K562 (cell line): ENCODE measurements at regions not wholly inside any gene's neighbourhood (a gene's known extent, or its start where the extent isn't known, plus 50 kb on each side); places are given as distances from the start of the nearest gene placed in this dataset.

ENCODE experiments used
- ATAC-seq: fragments of 200-7000 bp; cut with Tn5 transposase; 3 replicates; pipeline ENCODE4 v1.9.1; 2020; ENCODE audit warnings: moderate library complexity
- BruUV-seq: library from RNA; stranded (reverse); fragments of 400-500 nt; replicated peaks from 2 replicates; lab custom pipeline; 2021; lab: Mats Ljungman, UMichigan
- CTCF ChIA-PET: fragments of 300-600 bp; formaldehyde crosslinking; extraction: SDS; loops from one replicate; lab custom pipeline; 2021; ENCODE audit warnings: low intra/inter-chr PET ratio; lab: Yijun Ruan, JAX
- POLR2A ChIA-PET: fragments of 300-600, 350-650 bp; sonication (Branson Sonifier 250); formaldehyde crosslinking; extraction: SDS; loops from one replicate; lab custom pipeline; 2021; ENCODE audit warnings: antibody characterized with exemption, inconsistent platforms; lab: Yijun Ruan, JAX
- DNase-seq, 4 experiments: peaks; one replicate each; pipeline versions ENCODE4 v3.0.0 to v3.0.0-alpha.2; 2011 to 2018; ENCODE audit warnings: low spot score in 3 of 4, mixed read lengths in 3 of 4; ENCODE audit errors: extremely low read depth in 1 of 4
- FAIRE-seq: peaks from 2 replicates; lab custom pipeline; 2011; peaks lifted over from hg19 to GRCh38; lab: Jason Lieb, UNC
- H2AFZ ChIP-seq: 2 replicates; pipeline ENCODE4 v1.6.0; 2011; ENCODE audit warnings: low read depth, low read length, control low read depth, inconsistent platforms
- H3K27ac ChIP-seq: fragments of 200-600 bp; 3 replicates; pipeline ENCODE4 v1.8.0; 2011; ENCODE audit warnings: low read depth, mild to moderate bottlenecking, control low read depth, inconsistent platforms, low read length, moderate library complexity, mixed read lengths; ENCODE audit errors: extremely low read depth
- H3K27me3 ChIP-seq, 2 experiments: fragments of 300-600 bp in 1 of 2; 2 replicates in 1 of 2; 3 replicates in 1 of 2; pipeline versions ENCODE4 v1.6.0 to v1.8.0; 2011; ENCODE audit warnings: inconsistent platforms in 2 of 2, low read length in 2 of 2, mild to moderate bottlenecking in 1 of 2, mixed read lengths in 1 of 2, moderate library complexity in 1 of 2; ENCODE audit not compliant: control insufficient read depth in 2 of 2, insufficient read depth in 2 of 2
- H3K36me3 ChIP-seq: fragments of 300-600 bp; 3 replicates; pipeline ENCODE4 v1.8.0; 2011; ENCODE audit warnings: mild to moderate bottlenecking, low read length, inconsistent platforms; ENCODE audit not compliant: control insufficient read depth, insufficient read depth
- H3K4me1 ChIP-seq, 2 experiments: fragments of 200-600 bp in 1 of 2; replicated peaks in 1 of 2; 2 replicates in 1 of 2; 3 replicates in 1 of 2; pipeline versions ENCODE4 v1.5.1 to v1.8.0; 2011; ENCODE audit warnings: inconsistent platforms in 2 of 2, low read length in 2 of 2, mild to moderate bottlenecking in 1 of 2, mixed read lengths in 1 of 2, moderate library complexity in 1 of 2; ENCODE audit not compliant: control insufficient read depth in 2 of 2, insufficient read depth in 2 of 2
- H3K4me2 ChIP-seq: 2 replicates; pipeline ENCODE4 v1.6.1; 2011; ENCODE audit warnings: low read length, control low read depth, inconsistent platforms, mixed read lengths; ENCODE audit not compliant: insufficient read depth
- H3K4me3 ChIP-seq: fragments of 200-600 bp; sonication (generic), shearing (Covaris generic); 2 replicates; pipeline ENCODE4 v1.5.1; 2016; ENCODE audit warnings: control low read depth, inconsistent platforms
- H3K79me2 ChIP-seq: fragments of 200-600 bp; 3 replicates; pipeline ENCODE4 v1.8.0; 2011; ENCODE audit warnings: low read length, inconsistent platforms; ENCODE audit not compliant: control insufficient read depth, insufficient read depth
- H3K9ac ChIP-seq, 2 experiments: 2 replicates each; pipeline versions ENCODE4 v1.6.0 to v1.6.1; 2011; ENCODE audit warnings: low read depth in 2 of 2, low read length in 2 of 2, control low read depth in 1 of 2, inconsistent platforms in 1 of 2, mild to moderate bottlenecking in 1 of 2, mixed read lengths in 1 of 2; ENCODE audit not compliant: insufficient read depth in 1 of 2
- H3K9me1 ChIP-seq: one replicate; pipeline ENCODE4 v1.6.0; 2011; ENCODE audit warnings: inconsistent platforms, mild to moderate bottlenecking, low read length, moderate library complexity; ENCODE audit not compliant: control insufficient read depth, insufficient read depth
- H3K9me3 ChIP-seq: replicated peaks from 2 replicates; pipeline ENCODE4 v1.5.1; 2011; ENCODE audit warnings: low read depth, low read length, inconsistent platforms; ENCODE audit not compliant: control insufficient read depth, insufficient read depth
- H4K20me1 ChIP-seq: replicated peaks from 2 replicates; pipeline ENCODE4 v1.6.1; 2011; ENCODE audit warnings: low read length, inconsistent platforms, mixed read lengths; ENCODE audit not compliant: control insufficient read depth, insufficient read depth
- BRCA1 ChIP-seq, 2 experiments: fragments of 450-650 bp in 1 of 2; sonication (generic) in 1 of 2; formaldehyde crosslinking in 1 of 2; IDR thresholded peaks; 2 replicates each; pipeline versions ENCODE4 v1.5.0 to v1.6.1; 2017 to 2020; ENCODE audit warnings: mild to moderate bottlenecking in 1 of 2, missing genetic modification reagents in 1 of 2
- CBX1 ChIP-seq: sonication (generic); IDR thresholded peaks from 2 replicates; pipeline ENCODE4 v1.6.1; 2016; ENCODE audit warnings: antibody characterized with exemption, low read depth, mild to moderate bottlenecking
- COPS2 ChIP-seq: fragments of 450-650 bp; conservative IDR thresholded peaks from 2 replicates; pipeline ENCODE4 v1.6.1; 2016; ENCODE audit warnings: mild to moderate bottlenecking, moderate library complexity
- HNRNPUL1 ChIP-seq: fragments of 200-400 bp; formaldehyde crosslinking; IDR thresholded peaks from 2 replicates; pipeline ENCODE4 v1.6.1; 2017; ENCODE audit warnings: low read length
- KDM1A ChIP-seq, 2 experiments: fragments of 450-650 bp; IDR thresholded peaks; 2 replicates each; pipeline ENCODE4 v1.6.1; 2016; ENCODE audit warnings: mild to moderate bottlenecking in 2 of 2
- KDM4B ChIP-seq, 2 experiments: fragments of 450-650 bp in 1 of 2; sonication (generic) in 1 of 2; IDR thresholded peaks; 2 replicates each; pipeline ENCODE4 v1.6.1; 2016 to 2017; ENCODE audit warnings: borderline replicate concordance in 2 of 2, antibody characterized with exemption in 1 of 2, low read depth in 1 of 2, mild to moderate bottlenecking in 1 of 2
- MED1 ChIP-seq: sonication (generic); formaldehyde crosslinking; IDR thresholded peaks from 2 replicates; pipeline ENCODE4 v1.8.1; 2023; ENCODE audit warnings: missing genetic modification reagents, borderline replicate concordance
- SMARCB1 ChIP-seq: IDR thresholded peaks from 2 replicates; pipeline ENCODE4 v1.6.1; 2011; ENCODE audit warnings: improper control_type of control experiment, low read depth; ENCODE audit not compliant: insufficient read length
- SMARCC2 ChIP-seq: fragments of 450-650 bp; IDR thresholded peaks from 2 replicates; pipeline ENCODE4 v1.6.1; 2017; ENCODE audit warnings: antibody characterized with exemption, moderate library complexity, mild to moderate bottlenecking, low read depth
- WGBS: fragments of 100-300 bp; shearing (Covaris generic); methylation state at CpG from one replicate; pipeline ENCODE4 v1.1.6; 2016; ENCODE audit warnings: low coverage, mixed read lengths; ENCODE audit not compliant: insufficient coverage; ENCODE audit errors: missing lambda C conversion rate; 5-methylcytosine and 5-hydroxymethylcytosine counted together
- in situ Hi-C: fragments of 300-500 bp; cut with MboI; formaldehyde crosslinking; loops from 4 replicates; pipeline ENCODE4 v1.15.0; 2018; ENCODE audit warnings: inconsistent platforms, mixed read lengths
- intact Hi-C: fragments of 100-400 bp; cut with micrococcal nuclease; formaldehyde crosslinking; loops from 2 replicates; pipeline ENCODE4 v1.14.2; 2022
- TF ChIP-seq, protein P1 (sequence below): IDR thresholded peaks from 2 replicates; pipeline ENCODE4 v1.6.1; 2011; ENCODE audit not compliant: insufficient read length; ENCODE audit errors: extremely low read depth
- TF ChIP-seq, protein P2 (sequence below), 2 experiments: fragments of 450-650 bp in 1 of 2; IDR thresholded peaks; 2 replicates each; pipeline ENCODE4 v1.6.1; 2011 to 2017; ENCODE audit warnings: low read depth in 2 of 2, antibody characterized with exemption in 1 of 2, borderline replicate concordance in 1 of 2, low read length in 1 of 2, mild to moderate bottlenecking in 1 of 2, mixed read lengths in 1 of 2; ENCODE audit not compliant: control insufficient read depth in 1 of 2
- TF ChIP-seq, protein P3 (sequence below): fragments of 250-450 bp; sonication (Bioruptor Pico); IDR thresholded peaks from 2 replicates; pipeline ENCODE4 v1.8.0; 2022; ENCODE audit warnings: inconsistent platforms

DNA sequence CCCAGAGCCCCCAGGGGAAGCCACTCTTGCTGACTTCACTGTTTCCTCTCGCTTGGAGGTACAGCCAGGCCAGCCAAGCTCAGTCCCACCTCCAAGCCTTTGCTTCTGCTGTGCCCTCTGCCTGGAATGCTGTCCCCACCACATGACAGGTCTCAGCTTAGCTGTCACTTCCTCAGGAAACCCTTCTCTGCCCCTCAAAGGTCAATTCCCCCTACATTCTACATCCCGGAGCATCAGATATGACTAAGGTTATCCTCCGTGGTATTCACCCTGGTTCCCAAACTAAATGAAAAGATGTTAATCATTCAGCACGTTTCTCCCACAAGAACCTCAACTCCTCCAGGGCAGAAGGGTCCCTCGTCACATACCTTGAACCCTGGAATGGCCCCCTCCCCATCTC, 53.5 kb downstream of the PTPRS start:
- H3K9me3 ChIP-seq = no peaks in the 10 kb centered on the region
- in situ Hi-C loops = no loop called here
- H3K9me1 ChIP-seq = no peaks in the 10 kb centered on the region
- FAIRE-seq (no peak), DNase-seq (no peak), ATAC-seq (no peak)
- TF ChIP-seq, protein P1, sequence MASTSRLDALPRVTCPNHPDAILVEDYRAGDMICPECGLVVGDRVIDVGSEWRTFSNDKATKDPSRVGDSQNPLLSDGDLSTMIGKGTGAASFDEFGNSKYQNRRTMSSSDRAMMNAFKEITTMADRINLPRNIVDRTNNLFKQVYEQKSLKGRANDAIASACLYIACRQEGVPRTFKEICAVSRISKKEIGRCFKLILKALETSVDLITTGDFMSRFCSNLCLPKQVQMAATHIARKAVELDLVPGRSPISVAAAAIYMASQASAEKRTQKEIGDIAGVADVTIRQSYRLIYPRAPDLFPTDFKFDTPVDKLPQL = no peak
- TF ChIP-seq CBX1 (no peak), SMARCC2 (no peak), COPS2 (no peak), MED1 (no peak), KDM4B (IDR thresholded peaks at IDR 0.05; ENCODE audit: borderline replicate concordance in 2 of 2, low read depth in 1 of 2) (no peak), SMARCB1 (no peak), HNRNPUL1 (no peak), KDM1A (IDR thresholded peaks at IDR 0.05) (no peak), BRCA1 (IDR thresholded peaks at IDR 0.05) (no peak), BRCA1 (CRISPR knock-in tag; IDR thresholded peaks at IDR 0.05) (no peak)
- TF ChIP-seq, protein P2, sequence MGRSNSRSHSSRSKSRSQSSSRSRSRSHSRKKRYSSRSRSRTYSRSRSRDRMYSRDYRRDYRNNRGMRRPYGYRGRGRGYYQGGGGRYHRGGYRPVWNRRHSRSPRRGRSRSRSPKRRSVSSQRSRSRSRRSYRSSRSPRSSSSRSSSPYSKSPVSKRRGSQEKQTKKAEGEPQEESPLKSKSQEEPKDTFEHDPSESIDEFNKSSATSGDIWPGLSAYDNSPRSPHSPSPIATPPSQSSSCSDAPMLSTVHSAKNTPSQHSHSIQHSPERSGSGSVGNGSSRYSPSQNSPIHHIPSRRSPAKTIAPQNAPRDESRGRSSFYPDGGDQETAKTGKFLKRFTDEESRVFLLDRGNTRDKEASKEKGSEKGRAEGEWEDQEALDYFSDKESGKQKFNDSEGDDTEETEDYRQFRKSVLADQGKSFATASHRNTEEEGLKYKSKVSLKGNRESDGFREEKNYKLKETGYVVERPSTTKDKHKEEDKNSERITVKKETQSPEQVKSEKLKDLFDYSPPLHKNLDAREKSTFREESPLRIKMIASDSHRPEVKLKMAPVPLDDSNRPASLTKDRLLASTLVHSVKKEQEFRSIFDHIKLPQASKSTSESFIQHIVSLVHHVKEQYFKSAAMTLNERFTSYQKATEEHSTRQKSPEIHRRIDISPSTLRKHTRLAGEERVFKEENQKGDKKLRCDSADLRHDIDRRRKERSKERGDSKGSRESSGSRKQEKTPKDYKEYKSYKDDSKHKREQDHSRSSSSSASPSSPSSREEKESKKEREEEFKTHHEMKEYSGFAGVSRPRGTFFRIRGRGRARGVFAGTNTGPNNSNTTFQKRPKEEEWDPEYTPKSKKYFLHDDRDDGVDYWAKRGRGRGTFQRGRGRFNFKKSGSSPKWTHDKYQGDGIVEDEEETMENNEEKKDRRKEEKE (IDR thresholded peaks at IDR 0.05; ENCODE audit: borderline replicate concordance in 1 of 2, control insufficient read depth in 1 of 2, low read depth in 2 of 2, low read length in 1 of 2) = no peak
- TF ChIP-seq, protein P3, sequence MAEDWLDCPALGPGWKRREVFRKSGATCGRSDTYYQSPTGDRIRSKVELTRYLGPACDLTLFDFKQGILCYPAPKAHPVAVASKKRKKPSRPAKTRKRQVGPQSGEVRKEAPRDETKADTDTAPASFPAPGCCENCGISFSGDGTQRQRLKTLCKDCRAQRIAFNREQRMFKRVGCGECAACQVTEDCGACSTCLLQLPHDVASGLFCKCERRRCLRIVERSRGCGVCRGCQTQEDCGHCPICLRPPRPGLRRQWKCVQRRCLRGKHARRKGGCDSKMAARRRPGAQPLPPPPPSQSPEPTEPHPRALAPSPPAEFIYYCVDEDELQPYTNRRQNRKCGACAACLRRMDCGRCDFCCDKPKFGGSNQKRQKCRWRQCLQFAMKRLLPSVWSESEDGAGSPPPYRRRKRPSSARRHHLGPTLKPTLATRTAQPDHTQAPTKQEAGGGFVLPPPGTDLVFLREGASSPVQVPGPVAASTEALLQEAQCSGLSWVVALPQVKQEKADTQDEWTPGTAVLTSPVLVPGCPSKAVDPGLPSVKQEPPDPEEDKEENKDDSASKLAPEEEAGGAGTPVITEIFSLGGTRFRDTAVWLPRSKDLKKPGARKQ (CRISPR knock-in tag) = no peak
- H4K20me1 ChIP-seq = peaks cover 14% of the 10 kb centered on the region; the same call in 1 of the 2 replicates
- ChIA-PET CTCF (no interaction called here), POLR2A (no interaction called here)
- H3K4me1 ChIP-seq = peaks cover 16 to 42% of the 10 kb centered on the region in 2 experiments
- BruUV-seq = no TSS peak
- WGBS = 61% methylated on average over 5 of the region's 5 CpGs
- no peak overlapping the region for H3K9ac ChIP-seq
- no peaks in the 10 kb centered on the region for H3K27me3 ChIP-seq
- no peak overlapping the region for H3K27ac ChIP-seq
- intact Hi-C loops = no loop called here
- H3K4me2 ChIP-seq = no peak overlapping the region
- peaks cover 17% of the 10 kb centered on the region for H3K79me2 ChIP-seq
- peaks cover 11% of the 10 kb centered on the region; the same call in 2 of the 3 replicates for H3K36me3 ChIP-seq
- H2AFZ ChIP-seq = no peak overlapping the region
- no peak overlapping the region for H3K4me3 ChIP-seq
